ENCODE measurements at regions not wholly inside any gene's neighbourhood (a gene's known extent, or its start where the extent isn't known, plus 50 kb on each side); places are given as distances from the start of the nearest gene placed in this dataset.
"Not testable (repeated sequence)": the region's sequence is repeated elsewhere in the genome, so short reads cannot be mapped to it uniquely, and the experiment has no call there.

DNA sequence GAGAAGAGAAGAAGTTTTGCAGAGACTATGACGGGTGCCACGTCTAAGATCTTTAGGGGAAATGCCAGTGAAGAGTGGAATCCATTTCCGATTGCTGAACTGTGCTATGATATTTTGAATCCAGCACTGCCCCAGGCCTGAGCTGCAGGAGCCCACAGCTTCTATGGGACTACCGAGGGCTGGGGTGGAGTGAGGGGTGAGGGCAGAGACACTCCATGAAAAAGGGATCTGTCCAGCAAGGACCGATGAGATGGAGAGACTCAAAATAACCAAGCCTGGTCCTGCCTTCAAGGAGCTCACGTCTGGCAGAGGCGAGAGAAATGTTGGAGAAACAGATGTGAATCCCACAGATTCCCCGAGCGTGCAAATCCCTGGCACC is 79.8 kb upstream of the MEF2A start:
- no peak overlapping the region for H3K4me3 ChIP-seq (ENCODE audit: low read length)
- TF ChIP-seq ZNF274 (IDR thresholded peaks at IDR 0.05; ENCODE audit: low read depth, low read length) = no peak

DNA sequence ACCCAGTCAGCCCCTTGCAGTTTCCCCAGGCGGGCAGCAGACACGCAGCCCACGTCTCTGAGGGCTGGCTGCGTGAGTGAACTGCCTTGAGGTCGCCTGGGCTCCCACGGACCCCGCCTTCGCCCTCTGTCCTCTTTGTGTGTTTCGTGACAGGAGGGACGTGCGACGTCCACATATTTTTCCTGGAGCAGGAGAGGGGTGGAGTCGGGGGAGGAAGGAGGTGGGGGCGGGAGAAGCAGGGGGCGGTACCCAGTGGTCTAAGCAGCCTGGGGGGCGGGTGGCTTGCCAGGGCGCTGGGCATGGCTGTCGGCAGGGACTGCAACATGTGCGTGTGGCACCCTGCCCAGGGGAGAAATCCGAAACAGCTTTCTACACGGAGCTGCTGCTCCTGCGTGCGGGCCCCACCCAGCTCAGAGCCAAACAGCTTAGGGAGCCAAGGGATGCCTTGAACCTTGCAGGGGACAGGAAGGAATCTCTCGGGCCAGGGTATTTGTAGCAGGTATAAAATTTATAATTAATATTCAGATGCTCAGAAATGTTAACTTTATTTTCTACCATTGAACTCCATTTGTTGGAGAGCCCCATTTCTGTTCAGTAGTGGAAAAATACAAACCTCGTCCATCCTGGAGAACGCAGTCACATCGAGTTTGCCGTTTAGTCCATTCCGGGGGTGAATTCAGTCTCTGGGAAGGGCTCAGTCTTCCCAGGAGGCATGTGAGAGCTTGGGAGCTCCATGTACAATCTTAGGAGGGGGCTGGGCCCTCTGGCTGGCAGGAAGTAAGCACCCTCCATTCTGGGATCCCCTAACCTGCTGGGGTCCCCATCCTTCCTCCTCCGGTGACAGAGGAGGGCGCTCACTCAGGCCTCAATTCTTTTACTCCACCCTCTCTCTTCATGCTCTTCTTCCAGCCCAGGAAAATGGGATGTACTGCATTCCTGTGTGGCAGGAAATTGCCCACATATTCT is 79.1 kb upstream of the MEF2A start:
- TF ChIP-seq ZNF274 (IDR thresholded peaks at IDR 0.05; ENCODE audit: low read depth, low read length) = no peak

GRCh38 chr15:99487337-99487730 is 78.5 kb upstream of the MEF2A start:
- no peak for TF ChIP-seq ZNF274 (IDR thresholded peaks at IDR 0.05; ENCODE audit: low read depth, low read length)
- no peak overlapping the region for H3K4me3 ChIP-seq (ENCODE audit: low read length)

More for the DNA sequence above, 79.1 kb upstream of the MEF2A start:
- H3K4me3 ChIP-seq (ENCODE audit: low read length) = no peak overlapping the region

- no peak overlapping the region for H3K4me3 ChIP-seq (ENCODE audit: low read length)
- TF ChIP-seq ZNF274 (IDR thresholded peaks at IDR 0.05; ENCODE audit: low read depth, low read length) = no peak
Observed at GRCh38 chr15:99492275-99492674, 73.5 kb upstream of the MEF2A start.

- H3K4me3 ChIP-seq (ENCODE audit: low read length) = no peak overlapping the region
- TF ChIP-seq ZNF274 (IDR thresholded peaks at IDR 0.05; ENCODE audit: low read depth, low read length) = no peak
Observed at GRCh38 chr15:99492716-99493115, 73.1 kb upstream of the MEF2A start.

DNA sequence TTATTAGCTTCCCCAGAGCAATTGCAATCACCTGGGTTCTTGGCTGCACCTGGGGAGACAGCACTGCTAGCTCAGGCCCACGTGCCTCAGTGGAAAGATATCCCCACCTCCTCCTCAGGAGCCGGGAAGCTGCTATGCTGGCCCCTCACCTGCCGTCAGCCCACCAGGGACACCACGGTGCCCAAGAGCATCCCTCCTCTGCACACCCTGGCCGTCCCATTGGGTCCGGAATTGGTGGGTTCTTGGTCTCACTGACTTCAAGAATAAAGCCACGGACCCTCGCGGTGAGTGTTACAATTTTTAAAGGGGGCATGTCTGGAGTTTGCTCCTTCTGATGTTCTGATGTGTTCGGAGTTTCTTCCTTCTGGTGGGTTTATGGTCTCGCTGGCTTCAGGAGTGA is 72.3 kb upstream of the MEF2A start:
- no peak overlapping the region for H3K4me3 ChIP-seq (ENCODE audit: low read length)
- TF ChIP-seq ZNF274 (IDR thresholded peaks at IDR 0.05; ENCODE audit: low read depth, low read length) = no peak

GRCh38 chr15:99494536-99495233 is 71.1 kb upstream of the MEF2A start:
- H3K4me3 ChIP-seq (ENCODE audit: low read length) = not testable (repeated sequence)

GRCh38 chr15:99495430-99496301 is 70.1 kb upstream of the MEF2A start:
- H3K4me3 ChIP-seq (ENCODE audit: low read length) = no peak overlapping the region; the same call in 1 of the 2 replicates
- no peak for TF ChIP-seq ZNF274 (IDR thresholded peaks at IDR 0.05; ENCODE audit: low read depth, low read length)

GRCh38 chr15:99496302-99496629 is 69.5 kb upstream of the MEF2A start:
- no peak overlapping the region; the same call in 1 of the 2 replicates for H3K4me3 ChIP-seq (ENCODE audit: low read length)
- no peak for TF ChIP-seq ZNF274 (IDR thresholded peaks at IDR 0.05; ENCODE audit: low read depth, low read length)

DNA sequence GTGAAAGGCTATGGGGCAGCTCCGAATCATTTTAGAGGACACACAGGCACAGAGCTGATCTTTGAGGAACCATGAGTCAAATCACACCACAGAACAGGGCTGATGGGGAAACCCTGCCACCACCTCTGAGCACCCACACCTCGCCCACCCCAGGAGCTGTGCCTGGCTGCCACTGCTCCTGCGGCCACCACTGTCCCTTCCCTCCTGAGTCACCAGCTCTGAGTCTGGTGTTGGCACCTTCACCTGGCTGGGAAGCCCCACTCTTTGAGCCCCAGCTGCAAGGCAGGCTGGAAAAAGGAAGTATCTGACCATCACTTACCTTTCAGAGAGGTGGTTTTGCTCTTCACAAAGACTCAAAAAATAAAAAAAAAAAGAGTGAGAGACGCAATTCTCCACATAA is 63.6 kb upstream of the MEF2A start:
- no peak overlapping the region for H3K4me3 ChIP-seq (ENCODE audit: low read length)
- TF ChIP-seq ZNF274 (IDR thresholded peaks at IDR 0.05; ENCODE audit: low read depth, low read length) = no peak

DNA sequence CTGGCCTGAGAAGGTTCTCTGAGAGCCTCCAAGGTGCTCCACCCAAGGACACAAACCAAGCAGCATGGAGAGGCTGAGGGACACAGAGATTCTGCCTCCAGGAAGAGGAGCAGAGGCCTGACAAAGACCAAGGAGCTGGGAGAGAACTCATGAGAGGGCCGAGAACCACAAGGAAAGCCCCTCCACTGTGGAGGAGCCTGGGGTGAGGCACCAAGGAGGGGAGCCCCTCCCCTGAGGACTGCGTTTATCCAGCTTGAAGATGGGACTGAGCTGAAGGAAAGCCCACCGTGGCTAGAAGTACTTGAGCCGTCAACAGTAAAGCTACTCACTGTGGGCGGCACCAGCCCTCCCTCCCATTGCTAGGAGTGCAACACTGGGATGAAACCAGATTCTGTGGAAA is 63.1 kb upstream of the MEF2A start:
- H3K4me3 ChIP-seq (ENCODE audit: low read length) = no peak overlapping the region
- TF ChIP-seq ZNF274 (IDR thresholded peaks at IDR 0.05; ENCODE audit: low read depth, low read length) = no peak

GRCh38 chr15:99503411-99503810 is 62.4 kb upstream of the MEF2A start:
- TF ChIP-seq ZNF274 (IDR thresholded peaks at IDR 0.05; ENCODE audit: low read depth, low read length) = no peak
- no peak overlapping the region for H3K4me3 ChIP-seq (ENCODE audit: low read length)

GRCh38 chr15:99504071-99504822 is 61.5 kb upstream of the MEF2A start:
- H3K4me3 ChIP-seq (ENCODE audit: low read length) = peak overlapping the region; percentile 5; the same call in 1 of the 2 replicates
- TF ChIP-seq ZNF274 (IDR thresholded peaks at IDR 0.05; ENCODE audit: low read depth, low read length) = no peak
